GM12878 (cell line): ENCODE measurements at regions not wholly inside any gene's neighbourhood (a gene's known extent, or its start where the extent isn't known, plus 50 kb on each side); places are given as distances from the start of the nearest gene placed in this dataset.

Experiments
- ATAC-seq: fragments of 200-7000 bp; cut with Tn5 transposase; 3 replicates; pipeline ENCODE4 v1.9.1; 2020; ENCODE audit warnings: mild to moderate bottlenecking, moderate library complexity
- BruUV-seq: library from RNA; stranded (reverse); fragments of 400-500 nt; replicated peaks from 2 replicates; lab custom pipeline; 2021; lab: Mats Ljungman, UMichigan
- CTCF ChIA-PET: fragments of 300-600 bp; sonication (Branson Sonifier 250); formaldehyde crosslinking; extraction: SDS; loops from one replicate; lab custom pipeline; 2021; ENCODE audit warnings: inconsistent platforms; lab: Yijun Ruan, JAX
- POLR2A ChIA-PET: fragments of 350-600 bp; formaldehyde crosslinking; extraction: SDS; loops from one replicate; lab custom pipeline; 2021; ENCODE audit warnings: inconsistent platforms; lab: Charles Lee
- RAD21 ChIA-PET: fragments of 300-600 bp; sonication (Branson Sonifier 250); formaldehyde crosslinking; loops from one replicate; lab custom pipeline; 2023; ENCODE audit warnings: antibody characterized with exemption; ENCODE audit not compliant: unreplicated experiment; lab: Charles Lee
- SMC1A ChIA-PET: fragments of 300-600 bp; sonication (Branson Sonifier 250); formaldehyde crosslinking; loops from one replicate; lab custom pipeline; 2023; ENCODE audit not compliant: unreplicated experiment, uncharacterized antibody; lab: Charles Lee
- DNase-seq: peaks from one replicate; pipeline ENCODE4 v3.0.0-alpha.2; 2011; ENCODE audit warnings: low read depth, low spot score
- FAIRE-seq: peaks from 3 replicates; lab custom pipeline; 2011; peaks lifted over from hg19 to GRCh38; lab: Jason Lieb, UNC
- H2AFZ ChIP-seq: 2 replicates; pipeline ENCODE4 v1.6.0; 2011; ENCODE audit warnings: low read depth, low read length, control low read depth; ENCODE audit not compliant: control insufficient read depth
- H3K27ac ChIP-seq: 2 replicates; pipeline ENCODE4 v1.5.1; 2011; ENCODE audit warnings: control low read depth; ENCODE audit not compliant: control insufficient read depth, insufficient read depth
- H3K27me3 ChIP-seq, 2 experiments: replicated peaks in 1 of 2; 2 replicates each; pipeline versions ENCODE4 v1.6.0 to v1.6.1; 2011; ENCODE audit warnings: low read length in 1 of 2; ENCODE audit not compliant: control insufficient read depth in 2 of 2, insufficient read depth in 2 of 2
- H3K36me3 ChIP-seq, 2 experiments: 2 replicates each; pipeline ENCODE4 v1.5.1; 2011; ENCODE audit warnings: low read length in 1 of 2; ENCODE audit not compliant: control insufficient read depth in 2 of 2, insufficient read depth in 2 of 2
- H3K4me1 ChIP-seq: 2 replicates; pipeline ENCODE4 v1.6.1; 2011; ENCODE audit warnings: mild to moderate bottlenecking, low read length, moderate library complexity, mixed read lengths; ENCODE audit not compliant: control insufficient read depth, insufficient read depth
- H3K4me2 ChIP-seq: 2 replicates; pipeline ENCODE4 v1.6.0; 2011; ENCODE audit warnings: control low read depth; ENCODE audit not compliant: control insufficient read depth, insufficient read depth
- H3K4me3 ChIP-seq: fragments of 200-600 bp; sonication (generic); 2 replicates; pipeline ENCODE4 v1.5.1; 2016
- H3K79me2 ChIP-seq: 2 replicates; pipeline ENCODE4 v1.6.0; 2011; ENCODE audit warnings: low read length; ENCODE audit not compliant: control insufficient read depth, insufficient read depth
- H3K9ac ChIP-seq: 2 replicates; pipeline ENCODE4 v1.8.0; 2011; ENCODE audit warnings: low read length, control low read depth, mixed read lengths; ENCODE audit not compliant: control insufficient read depth, insufficient read depth
- H3K9me3 ChIP-seq: replicated peaks from 3 replicates; pipeline ENCODE4 v1.5.1; 2011; ENCODE audit warnings: mild to moderate bottlenecking, low read length; ENCODE audit not compliant: control insufficient read depth, insufficient read depth
- H4K20me1 ChIP-seq: 2 replicates; pipeline ENCODE4 v1.6.0; 2011; ENCODE audit not compliant: control insufficient read depth, insufficient read depth
- BCL3 ChIP-seq: IDR thresholded peaks from 2 replicates; pipeline ENCODE4 v1.6.1; 2011; ENCODE audit warnings: borderline replicate concordance, low read depth, mild to moderate bottlenecking, moderate library complexity, low read length; ENCODE audit not compliant: insufficient read depth, poor library complexity, severe bottlenecking
- NKRF ChIP-seq: fragments of 450-650 bp; conservative IDR thresholded peaks from 2 replicates; pipeline ENCODE4 v1.6.1; 2017; ENCODE audit warnings: mild to moderate bottlenecking, moderate library complexity
- PKNOX1 ChIP-seq: fragments of 450-650 bp; IDR thresholded peaks from 2 replicates; pipeline ENCODE4 v1.6.1; 2016; ENCODE audit warnings: mild to moderate bottlenecking
- POU2F2 ChIP-seq: IDR thresholded peaks from 3 replicates; pipeline ENCODE4 v1.6.1; 2011; ENCODE audit warnings: low read depth, mild to moderate bottlenecking, low read length, borderline replicate concordance
- RB1 ChIP-seq: fragments of 450-650 bp; formaldehyde crosslinking; IDR thresholded peaks from 2 replicates; pipeline ENCODE4 v1.6.1; 2017; ENCODE audit warnings: mild to moderate bottlenecking, borderline replicate concordance
- WGBS: methylation state at CpG from one replicate; pipeline ENCODE4 v1.1.6; 2016; ENCODE audit warnings: low lambda C conversion rate; ENCODE audit not compliant: insufficient replicate concordance, insufficient coverage; ENCODE audit errors: missing lambda C conversion rate; 5-methylcytosine and 5-hydroxymethylcytosine counted together
- in situ Hi-C: fragments of 300-500 bp; cut with MboI; formaldehyde crosslinking; loops from 9 replicates; pipeline ENCODE4 v1.14.3; 2018; ENCODE audit warnings: mixed read lengths
- intact Hi-C: fragments of 100-400 bp; cut with micrococcal nuclease; formaldehyde crosslinking; loops from one replicate; pipeline ENCODE4 v1.14.2; 2022; ENCODE audit not compliant: unreplicated experiment

- Histone ChIP-seq H3K79me2 (no peaks in the 10 kb centered on the region), H3K4me1 (peaks cover 3% of the 10 kb centered on the region; the same call in 1 of the 2 replicates)
- no TSS peak for BruUV-seq
- POLR2A ChIA-PET, result no interaction called here
- in situ Hi-C loops, result no loop called here
- TF ChIP-seq BCL3, result no peak
- TF ChIP-seq NKRF, result no peak
- TF ChIP-seq POU2F2, result no peak
- no peak for TF ChIP-seq RB1
- TF ChIP-seq PKNOX1, result peak; percentile 52; the same call in 1 of the 2 replicates
- TF ChIP-seq, all 136 proteins: peak for 1
- Histone ChIP-seq H3K4me2 (no peak overlapping the region), H3K27ac (no peak overlapping the region), H3K9me3 (peaks cover 3% of the 10 kb centered on the region; the same call in 1 of the 3 replicates), H2AFZ (no peak overlapping the region), H3K9ac (no peak overlapping the region), H3K36me3 (no peaks in the 10 kb centered on the region), H3K4me3 (no peak overlapping the region), H3K27me3 (no peaks in the 10 kb centered on the region), H4K20me1 (no peaks in the 10 kb centered on the region)
- ATAC-seq (no peak), FAIRE-seq (peak; percentile 47), DNase-seq (no peak)
- ChIA-PET SMC1A (no interaction called here), RAD21 (no interaction called here), CTCF (no interaction called here)
- intact Hi-C loops, result no loop called here
- WGBS, result 92% methylated on average over 1 of the region's 1 CpG
Observed at GRCh38 chr5:89173528-89173927, 290.5 kb upstream of the MEF2C start.
